HEK293 (cell line): ENCODE measurements at regions not wholly inside any gene's neighbourhood (a gene's known extent, or its start where the extent isn't known, plus 50 kb on each side); places are given as distances from the start of the nearest gene placed in this dataset.

Experiments used
- CTCF ChIA-PET: fragments of 350-600 bp; formaldehyde crosslinking; extraction: SDS; loops from one replicate; lab custom pipeline; 2021; ENCODE audit warnings: antibody characterized with exemption; lab: Yijun Ruan, JAX
- POLR2A ChIA-PET: fragments of 300-600 bp; formaldehyde crosslinking; extraction: SDS; loops from one replicate; lab custom pipeline; 2020; ENCODE audit warnings: antibody characterized with exemption, inconsistent platforms; lab: Yijun Ruan, JAX
- H3K27ac ChIP-seq: fragments of 200-500 bp; sonication (Bioruptor generic); 2 replicates; pipeline ENCODE4 v1.5.1; 2014; ENCODE audit warnings: low read depth, low read length, control low read depth, inconsistent platforms; ENCODE audit errors: extremely low read depth
- H3K36me3 ChIP-seq, 2 experiments: fragments of 200-500 bp in 1 of 2; sonication (Bioruptor generic) in 1 of 2; 1 replicate in 1 of 2; 2 replicates in 1 of 2; pipeline ENCODE4 v1.5.1; 2014 to 2017; ENCODE audit warnings: inconsistent platforms in 2 of 2, low read length in 2 of 2; ENCODE audit not compliant: control insufficient read depth in 2 of 2, insufficient read depth in 1 of 2
- H3K4me1 ChIP-seq: fragments of 200-500 bp; sonication (Bioruptor generic); 2 replicates; pipeline ENCODE4 v1.5.1; 2014; ENCODE audit warnings: mild to moderate bottlenecking, low read length, inconsistent platforms; ENCODE audit not compliant: control insufficient read depth, insufficient read depth
- H3K4me3 ChIP-seq: 2 replicates; pipeline ENCODE4 v1.5.1; 2011; ENCODE audit warnings: low read depth, mild to moderate bottlenecking, control low read depth, low read length, moderate library complexity
- H3K9me3 ChIP-seq: fragments of 200-500 bp; sonication (Bioruptor generic); 2 replicates; pipeline ENCODE4 v1.5.1; 2014; ENCODE audit warnings: low read depth, low read length, inconsistent platforms; ENCODE audit not compliant: control insufficient read depth, insufficient read depth
- KLF10 ChIP-seq: fragments of 450-650 bp; IDR thresholded peaks from 2 replicates; pipeline ENCODE4 v1.5.1; 2018; ENCODE audit warnings: missing biosample characterization, mild to moderate bottlenecking, missing genetic modification characterization
- KLF9 ChIP-seq: fragments of 450-650 bp; formaldehyde crosslinking; IDR thresholded peaks from 2 replicates; pipeline ENCODE4 v1.5.1; 2016; ENCODE audit warnings: missing biosample characterization, missing genetic modification characterization, low read depth
- MEIS1 ChIP-seq: sonication (generic); formaldehyde crosslinking; IDR thresholded peaks from 2 replicates; pipeline ENCODE4 v1.8.1; 2022; ENCODE audit warnings: missing genetic modification reagents, mild to moderate bottlenecking, borderline replicate concordance
- PBX3 ChIP-seq: sonication (generic); formaldehyde crosslinking; IDR thresholded peaks from 2 replicates; pipeline ENCODE4 v1.8.1; 2022; ENCODE audit warnings: mild to moderate bottlenecking, moderate library complexity, missing genetic modification reagents
- PRDM6 ChIP-seq: fragments of 450-650 bp; formaldehyde crosslinking; IDR thresholded peaks from 2 replicates; pipeline ENCODE4 v1.5.1; 2017; ENCODE audit warnings: missing biosample characterization, missing genetic modification characterization
- SCRT1 ChIP-seq: fragments of 450-650 bp; formaldehyde crosslinking; IDR thresholded peaks from 2 replicates; pipeline ENCODE4 v1.5.1; 2016; ENCODE audit warnings: missing biosample characterization, missing genetic modification characterization, borderline replicate concordance
- SP2 ChIP-seq: fragments of 450-650 bp; formaldehyde crosslinking; IDR thresholded peaks from 2 replicates; pipeline ENCODE4 v1.5.1; 2016; ENCODE audit warnings: missing biosample characterization, missing genetic modification characterization
- TSHZ1 ChIP-seq: fragments of 450-650 bp; formaldehyde crosslinking; IDR thresholded peaks from 2 replicates; pipeline ENCODE4 v1.5.1; 2016; ENCODE audit warnings: missing biosample characterization, missing genetic modification characterization, borderline replicate concordance
- WT1 ChIP-seq: fragments of 450-650 bp; formaldehyde crosslinking; IDR thresholded peaks from 2 replicates; pipeline ENCODE4 v1.5.1; 2016; ENCODE audit warnings: missing biosample characterization, missing genetic modification characterization
- ZBTB7A ChIP-seq: fragments of 450-650 bp; formaldehyde crosslinking; IDR thresholded peaks from 2 replicates; pipeline ENCODE4 v1.5.1; 2016; ENCODE audit warnings: low read depth, missing biosample characterization, missing genetic modification characterization
- ZFHX2 ChIP-seq: fragments of 450-650 bp; formaldehyde crosslinking; conservative IDR thresholded peaks from 2 replicates; pipeline ENCODE4 v1.5.1; 2016; ENCODE audit warnings: missing biosample characterization, missing genetic modification characterization
- ZFP69B ChIP-seq: fragments of 450-650 bp; formaldehyde crosslinking; IDR thresholded peaks from 2 replicates; pipeline ENCODE4 v1.5.1; 2016; ENCODE audit warnings: missing biosample characterization, missing genetic modification characterization
- ZNF114 ChIP-seq: fragments of 450-650 bp; formaldehyde crosslinking; IDR thresholded peaks from 2 replicates; pipeline ENCODE4 v1.5.0; 2017; ENCODE audit warnings: missing biosample characterization, missing genetic modification characterization
- ZNF18 ChIP-seq: fragments of 450-650 bp; formaldehyde crosslinking; IDR thresholded peaks from 2 replicates; pipeline ENCODE4 v1.5.1; 2016; ENCODE audit warnings: missing biosample characterization, missing genetic modification characterization
- ZNF26 ChIP-seq: fragments of 450-650 bp; formaldehyde crosslinking; IDR thresholded peaks from 2 replicates; pipeline ENCODE4 v1.5.1; 2016; ENCODE audit warnings: missing biosample characterization, missing genetic modification characterization
- ZNF404 ChIP-seq: fragments of 450-650 bp; formaldehyde crosslinking; IDR thresholded peaks from 2 replicates; pipeline ENCODE4 v1.5.1; 2017; ENCODE audit warnings: missing biosample characterization, missing genetic modification characterization
- ZNF416 ChIP-seq: fragments of 450-650 bp; formaldehyde crosslinking; IDR thresholded peaks from 2 replicates; pipeline ENCODE4 v1.5.1; 2016; ENCODE audit warnings: missing biosample characterization, missing genetic modification characterization
- ZNF48 ChIP-seq: fragments of 450-650 bp; formaldehyde crosslinking; IDR thresholded peaks from 2 replicates; pipeline ENCODE4 v1.5.1; 2016; ENCODE audit warnings: missing biosample characterization, missing genetic modification characterization
- ZNF600 ChIP-seq: fragments of 450-650 bp; formaldehyde crosslinking; IDR thresholded peaks from 2 replicates; pipeline ENCODE4 v1.5.1; 2016; ENCODE audit warnings: missing biosample characterization, missing genetic modification characterization
- ZNF629 ChIP-seq: fragments of 450-650 bp; formaldehyde crosslinking; IDR thresholded peaks from 2 replicates; pipeline ENCODE4 v1.5.1; 2017; ENCODE audit warnings: missing biosample characterization, missing genetic modification characterization
- ZNF76 ChIP-seq: fragments of 450-650 bp; formaldehyde crosslinking; IDR thresholded peaks from 2 replicates; pipeline ENCODE4; 2016; ENCODE audit warnings: low read depth, missing biosample characterization, missing genetic modification characterization, borderline replicate concordance
- ZNF837 ChIP-seq: fragments of 450-650 bp; formaldehyde crosslinking; IDR thresholded peaks from 2 replicates; pipeline ENCODE4 v1.5.1; 2016; ENCODE audit warnings: missing biosample characterization, missing genetic modification characterization
- ZSCAN5A ChIP-seq: fragments of 450-650 bp; formaldehyde crosslinking; IDR thresholded peaks from 2 replicates; pipeline ENCODE4 v1.5.1; 2016; ENCODE audit warnings: missing biosample characterization, missing genetic modification characterization

GRCh38 chr12:125645724-125646123 lies 580.5 kb downstream of the AACS start:
- no peak overlapping the region for H3K27ac ChIP-seq
- H3K4me1 ChIP-seq: no peaks in the 10 kb centered on the region
- H3K9me3 ChIP-seq: no peaks in the 10 kb centered on the region
- TF ChIP-seq ZNF416: no peak
- no peak for TF ChIP-seq ZBTB7A
- TF ChIP-seq ZNF18 (tag by site-specific recombination): no peak
- no peak for TF ChIP-seq MEIS1 (CRISPR knock-in tag)
- TF ChIP-seq WT1 (tag by site-specific recombination): no peak
- TF ChIP-seq SCRT1 (tag by site-specific recombination): no peak
- no peak for TF ChIP-seq PBX3
- no peak for TF ChIP-seq SP2
- TF ChIP-seq ZNF48 (tag by site-specific recombination): no peak
- no peak for TF ChIP-seq TSHZ1 (tag by site-specific recombination)
- TF ChIP-seq ZNF114 (tag by site-specific recombination): no peak
- TF ChIP-seq ZNF837 (tag by site-specific recombination): no peak
- TF ChIP-seq KLF10 (tag by site-specific recombination): no peak
- TF ChIP-seq ZNF26 (tag by site-specific recombination): no peak
- no peak for TF ChIP-seq ZNF404 (tag by site-specific recombination)
- ChIA-PET CTCF (no interaction called here), POLR2A (no interaction called here)
- H3K36me3 ChIP-seq: no peaks in the 10 kb centered on the region
- no peak overlapping the region for H3K4me3 ChIP-seq

GRCh38 chr12:125650587-125650986 lies 585.4 kb downstream of the AACS start:
- ChIA-PET CTCF (no interaction called here), POLR2A (no interaction called here)
- TF ChIP-seq ZSCAN5A (tag by site-specific recombination) (no peak), ZNF76 (tag by site-specific recombination) (no peak), PRDM6 (tag by site-specific recombination) (no peak), ZFP69B (no peak), ZNF600 (tag by site-specific recombination) (no peak), ZFHX2 (tag by site-specific recombination) (no peak), ZNF629 (no peak), KLF9 (tag by site-specific recombination) (no peak)

More at GRCh38 chr12:125650587-125650986, 585.4 kb downstream of the AACS start:
- Histone ChIP-seq H3K4me3 (no peak overlapping the region), H3K9me3 (no peaks in the 10 kb centered on the region), H3K36me3 (no peaks in the 10 kb centered on the region), H3K4me1 (no peaks in the 10 kb centered on the region), H3K27ac (no peak overlapping the region)
